DMS 273 (cell line): ENCODE measurements at regions not wholly inside any gene's neighbourhood (a gene's known extent, or its start where the extent isn't known, plus 50 kb on each side); places are given as distances from the start of the nearest gene placed in this dataset.

Experiments
- DNase-seq: peaks from one replicate; lab custom pipeline; 2025; ENCODE audit not compliant: unreplicated experiment; lab: John Stamatoyannopoulos, UW

DNA sequence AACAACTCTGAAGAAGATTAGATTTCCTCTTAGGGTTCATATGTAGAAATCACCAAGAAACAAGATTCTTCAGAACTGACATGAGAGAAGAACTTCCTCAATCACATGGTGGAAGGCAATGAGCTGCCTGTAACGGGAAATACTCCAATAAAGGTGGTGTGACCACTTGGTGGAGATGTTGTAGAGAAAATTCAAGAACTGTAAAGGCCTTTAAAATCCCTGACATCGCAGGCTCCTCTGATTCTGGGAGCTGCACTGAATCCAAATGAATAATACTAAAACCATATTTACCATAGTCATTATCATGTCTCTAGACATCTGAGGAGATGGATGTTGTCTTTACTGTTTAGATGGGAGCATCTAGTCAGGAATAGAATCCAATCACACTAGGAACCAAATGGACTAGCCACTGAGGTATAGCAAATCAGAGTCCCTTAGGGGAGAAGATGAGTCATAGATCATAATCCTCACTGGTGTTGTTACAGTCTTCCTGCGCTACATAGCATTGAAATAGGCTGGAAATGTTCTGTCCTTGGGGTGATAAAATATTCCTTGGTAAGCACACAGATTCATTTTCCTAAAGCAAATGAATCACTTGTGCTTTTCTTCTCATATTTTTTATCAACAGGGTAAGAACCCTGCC lies 321.6 kb upstream of the TENM4 start:
- no peak for DNase-seq

DNA sequence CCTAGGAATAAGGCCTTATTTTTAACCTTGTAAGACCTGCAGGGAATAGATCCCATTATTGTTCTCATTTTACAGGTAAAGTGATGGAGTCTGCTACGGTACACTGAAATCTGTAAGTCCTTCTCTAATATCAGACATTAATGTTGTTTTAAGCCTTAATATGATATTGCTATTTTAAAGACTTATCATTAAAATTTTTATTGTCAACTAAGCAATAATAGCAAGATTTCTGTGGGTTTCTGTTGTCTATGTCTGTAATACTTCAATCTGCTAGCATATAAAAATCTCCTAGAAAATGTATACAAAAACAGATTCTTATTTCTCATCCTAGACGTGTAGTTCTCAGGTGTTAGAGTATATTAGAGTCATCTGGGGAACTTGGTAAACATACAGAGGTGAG lies 317.5 kb upstream of the TENM4 start:
- no peak for DNase-seq

GRCh38 chr11:79747406-79747805 lies 306.6 kb upstream of the TENM4 start:
- no peak for DNase-seq

- DNase-seq: no peak
These were observed 304.1 kb upstream of the TENM4 start for GRCh38 chr11:79744941-79745340.

- no peak for DNase-seq
These were observed 301.3 kb upstream of the TENM4 start for GRCh38 chr11:79742176-79742575.

- no peak for DNase-seq
These were observed 298.8 kb upstream of the TENM4 start for GRCh38 chr11:79739591-79739990.

- no peak for DNase-seq
These were observed 286.4 kb upstream of the TENM4 start for GRCh38 chr11:79727221-79727620.

DNA sequence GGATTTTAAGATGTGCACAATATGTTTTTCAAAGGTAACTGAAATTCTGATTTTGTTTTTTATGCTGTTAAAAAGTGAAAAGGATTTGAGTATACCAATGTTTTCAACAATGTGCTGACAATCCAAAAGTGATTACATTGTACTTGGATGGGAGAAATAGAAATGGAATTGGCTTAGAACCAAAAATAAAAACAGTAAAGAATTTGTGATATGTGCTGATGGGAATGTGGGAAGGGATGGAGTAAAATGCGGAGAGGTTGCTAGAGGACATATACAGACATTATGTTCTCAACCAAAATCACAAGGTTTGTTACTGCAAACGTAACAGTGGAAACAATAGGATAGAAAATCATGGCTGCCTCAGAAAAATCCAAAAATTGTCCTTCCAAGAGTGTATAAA lies 279.3 kb upstream of the TENM4 start:
- DNase-seq: no peak

GRCh38 chr11:79708319-79708932 lies 267.6 kb upstream of the TENM4 start:
- DNase-seq: peak; percentile 38

DNA sequence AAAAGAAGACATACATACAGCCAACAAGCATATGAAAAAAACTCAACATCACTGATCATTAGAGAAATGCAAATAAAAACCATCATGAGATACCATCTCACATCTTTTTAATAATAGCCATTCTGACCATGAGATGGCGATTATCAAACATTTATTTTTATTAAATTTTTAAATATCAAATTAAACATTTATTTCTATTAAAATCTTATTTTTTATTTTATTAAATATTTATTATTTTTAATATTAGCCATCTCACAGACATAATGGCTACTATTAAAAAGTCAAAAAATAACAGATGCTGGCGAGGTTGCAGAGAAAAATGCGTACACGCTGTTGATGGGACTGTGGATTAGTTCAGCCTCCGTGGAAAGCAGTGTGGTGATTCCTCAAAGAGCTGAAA lies 264.8 kb upstream of the TENM4 start:
- DNase-seq: no peak

DNA sequence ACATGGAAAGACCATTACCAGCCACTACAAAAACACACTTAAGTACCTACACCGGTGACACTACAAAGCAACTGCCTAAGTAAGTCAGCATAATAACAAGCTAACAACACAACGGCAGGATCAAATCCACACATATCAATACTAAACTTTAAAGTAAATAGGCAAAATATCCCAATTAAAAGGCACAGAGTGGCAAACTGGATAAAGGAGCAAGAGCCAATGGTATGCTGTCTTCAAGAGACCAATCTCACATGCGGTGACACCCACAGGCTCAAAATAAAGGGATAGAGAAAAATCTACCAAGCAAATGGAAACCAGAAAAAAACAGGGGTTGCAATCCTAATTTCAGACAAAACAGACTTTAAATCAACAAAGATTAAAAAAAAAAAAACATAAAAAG lies 261.5 kb upstream of the TENM4 start:
- no peak for DNase-seq

DNA sequence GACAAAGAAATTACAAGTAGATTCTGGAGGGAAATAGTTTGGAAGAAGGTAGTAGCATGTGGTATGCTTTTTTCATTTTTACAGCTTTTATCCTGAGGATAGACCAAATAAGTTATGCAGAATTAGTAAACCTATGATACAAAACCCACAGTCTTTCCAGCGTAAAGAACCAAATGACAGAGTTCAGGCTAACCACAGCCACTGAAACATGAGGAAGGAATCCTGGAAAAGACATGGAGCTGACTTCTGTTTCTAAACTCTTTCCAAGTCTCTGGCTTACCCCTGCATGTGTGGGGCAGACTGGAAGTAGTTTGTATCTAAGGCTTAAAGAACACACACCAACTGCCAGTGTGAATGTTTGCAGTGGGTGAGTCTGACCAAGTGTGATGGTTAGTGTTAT lies 258.4 kb upstream of the TENM4 start:
- no peak for DNase-seq

GRCh38 chr11:79697905-79698304 lies 257.1 kb upstream of the TENM4 start:
- no peak for DNase-seq

- DNase-seq: no peak
These were observed 253.5 kb upstream of the TENM4 start for GRCh38 chr11:79694368-79694767.

- no peak for DNase-seq
These were observed 250.6 kb upstream of the TENM4 start for GRCh38 chr11:79691445-79691844.

- no peak for DNase-seq
These were observed 246.0 kb upstream of the TENM4 start for GRCh38 chr11:79686703-79687419.

DNA sequence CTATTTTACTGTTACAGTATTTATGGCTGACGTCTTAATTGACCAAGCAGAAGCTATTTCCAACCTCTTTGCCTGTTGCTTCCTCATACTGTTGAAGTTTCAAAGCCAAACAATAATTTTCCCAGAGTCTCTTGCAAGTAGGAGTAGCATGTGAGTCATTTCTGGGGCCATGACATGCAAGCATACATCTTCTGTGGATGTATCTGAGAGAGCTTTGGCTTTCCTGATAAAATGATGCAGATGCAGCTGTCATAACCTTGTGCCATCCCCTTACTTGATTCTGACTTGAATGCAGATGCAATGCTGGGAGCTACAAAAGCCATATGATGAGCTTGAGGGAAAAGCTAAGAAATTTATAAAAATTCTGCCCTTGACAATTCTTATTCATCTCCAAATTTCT lies 243.1 kb upstream of the TENM4 start:
- DNase-seq: no peak

DNA sequence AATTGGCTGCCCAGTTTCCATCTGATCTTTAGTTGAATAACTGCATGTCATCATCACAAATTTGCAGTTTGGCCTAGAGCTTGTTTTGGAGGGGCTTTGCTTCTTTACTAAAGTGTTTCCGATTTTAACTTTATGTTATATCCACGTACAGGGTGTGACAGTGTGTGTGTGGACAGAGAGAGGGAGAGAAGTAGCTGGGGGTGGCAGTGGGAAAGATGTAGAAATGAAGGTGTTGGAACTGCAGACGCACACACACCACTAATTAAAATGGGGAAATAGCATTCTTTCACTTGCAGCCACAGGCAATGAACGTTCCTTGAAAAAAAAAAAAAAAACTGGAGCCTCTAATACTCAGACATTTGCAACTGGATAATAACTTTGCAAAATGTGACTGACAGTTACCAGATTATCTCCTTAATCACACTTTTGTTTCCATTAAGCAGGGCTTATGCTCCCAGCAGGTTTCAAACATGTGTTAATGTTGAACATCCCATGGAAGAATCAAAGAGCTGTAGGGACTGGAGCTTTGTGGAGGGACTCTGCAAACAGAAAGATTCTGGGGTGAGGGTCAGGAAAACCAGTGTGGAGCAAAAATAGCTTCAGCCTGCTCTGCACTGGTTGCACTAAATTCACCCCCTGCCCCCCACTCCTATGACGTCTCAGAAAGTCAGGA lies 238.1 kb upstream of the TENM4 start:
- DNase-seq: no peak

GRCh38 chr11:79676396-79676795 lies 235.6 kb upstream of the TENM4 start:
- no peak for DNase-seq

DNA sequence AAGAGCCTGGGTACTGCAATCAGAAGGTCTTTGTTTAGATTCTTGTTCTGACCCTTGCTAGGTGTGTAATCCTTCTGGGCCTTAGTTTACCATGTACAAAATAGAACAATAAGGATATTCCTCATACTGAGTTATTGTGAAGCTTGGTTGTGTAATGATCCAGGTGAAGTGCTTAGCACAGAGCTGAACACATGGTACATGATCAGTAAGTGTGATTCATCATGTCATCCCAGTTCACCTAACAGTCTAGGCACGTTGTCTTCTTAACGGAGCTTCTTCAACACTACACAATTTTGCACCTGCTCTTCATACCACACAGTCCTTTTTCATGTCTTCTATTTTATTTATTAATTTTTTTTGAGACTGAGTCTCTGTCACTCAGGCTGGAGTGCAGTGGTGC lies 234.3 kb upstream of the TENM4 start:
- DNase-seq: no peak

- DNase-seq: no peak
These were observed 232.0 kb upstream of the TENM4 start for GRCh38 chr11:79672786-79673185.

GRCh38 chr11:79671401-79671800 lies 230.6 kb upstream of the TENM4 start:
- no peak for DNase-seq
